ENCODE measurements at regions not wholly inside any gene's neighbourhood (a gene's known extent, or its start where the extent isn't known, plus 50 kb on each side); places are given as distances from the start of the nearest gene placed in this dataset.

GRCh38 chr7:145644426-145645134 is 472.0 kb upstream of the CNTNAP2 start:
- DNase-seq, result no peak
- Mint-ChIP-seq H3K4me1 (ENCODE audit: low read depth) (no peaks in the 10 kb centered on the region), H3K36me3 (ENCODE audit: low read depth) (no peaks in the 10 kb centered on the region)

GRCh38 chr7:145643981-145644380 is 472.6 kb upstream of the CNTNAP2 start:
- TF ChIP-seq CTCF (IDR thresholded peaks at IDR 0.05), result no peak
- peaks cover 54% of the 10 kb centered on the region for H3K9me3 Mint-ChIP-seq
- no peaks in the 10 kb centered on the region for H3K36me3 Mint-ChIP-seq (ENCODE audit: low read depth)
- no peak for DNase-seq
- no peaks in the 10 kb centered on the region for H3K4me1 Mint-ChIP-seq (ENCODE audit: low read depth)
- H3K27ac Mint-ChIP-seq, result no peak overlapping the region
- H3K27me3 Mint-ChIP-seq (ENCODE audit: insufficient read depth), result no peaks in the 10 kb centered on the region
- H3K4me3 Mint-ChIP-seq, result no peak overlapping the region

More at GRCh38 chr7:145644426-145645134, 472.0 kb upstream of the CNTNAP2 start:
- Mint-ChIP-seq H3K9me3 (peaks cover 51% of the 10 kb centered on the region), H3K27ac (no peak overlapping the region), H3K27me3 (ENCODE audit: insufficient read depth) (no peaks in the 10 kb centered on the region), H3K4me3 (no peak overlapping the region)
- TF ChIP-seq CTCF (IDR thresholded peaks at IDR 0.05), result no peak

- DNase-seq, result no peak
- Mint-ChIP-seq H3K36me3 (ENCODE audit: low read depth) (peaks cover 4% of the 10 kb centered on the region; the same call in 1 of the 2 replicates), H3K9me3 (peaks cover 34% of the 10 kb centered on the region), H3K27me3 (ENCODE audit: insufficient read depth) (no peaks in the 10 kb centered on the region; the same call in 1 of the 2 replicates), H3K27ac (no peak overlapping the region), H3K4me1 (ENCODE audit: low read depth) (no peaks in the 10 kb centered on the region), H3K4me3 (no peak overlapping the region)
- TF ChIP-seq CTCF (IDR thresholded peaks at IDR 0.05), result no peak
Measured at GRCh38 chr7:145633513-145633912, 483.1 kb upstream of the CNTNAP2 start.

GRCh38 chr7:145624618-145625017 is 492.0 kb upstream of the CNTNAP2 start:
- Mint-ChIP-seq H3K27me3 (ENCODE audit: insufficient read depth) (no peaks in the 10 kb centered on the region), H3K36me3 (ENCODE audit: low read depth) (no peaks in the 10 kb centered on the region), H3K4me3 (no peak overlapping the region), H3K9me3 (peaks cover 33% of the 10 kb centered on the region), H3K4me1 (ENCODE audit: low read depth) (no peaks in the 10 kb centered on the region), H3K27ac (no peak overlapping the region)
- no peak for DNase-seq
- TF ChIP-seq CTCF (IDR thresholded peaks at IDR 0.05), result no peak

- no peak for TF ChIP-seq CTCF (IDR thresholded peaks at IDR 0.05)
- Mint-ChIP-seq H3K4me3 (no peak overlapping the region), H3K27ac (no peak overlapping the region), H3K27me3 (ENCODE audit: insufficient read depth) (no peaks in the 10 kb centered on the region), H3K4me1 (ENCODE audit: low read depth) (no peaks in the 10 kb centered on the region), H3K36me3 (ENCODE audit: low read depth) (peaks cover 5% of the 10 kb centered on the region), H3K9me3 (peaks cover 48% of the 10 kb centered on the region)
- DNase-seq, result no peak
Measured at GRCh38 chr7:145605963-145606362, 510.6 kb upstream of the CNTNAP2 start.

All from HFFc6 (cell line).